ENCODE measurements at regions not wholly inside any gene's neighbourhood (a gene's known extent, or its start where the extent isn't known, plus 50 kb on each side); places are given as distances from the start of the nearest gene placed in this dataset.
A peak's percentile ranks its signal among the peaks of the same experiment; 100 is the strongest.

- H3K56ac ChIP-seq (ENCODE audit: low read length) = peak overlapping the region; percentile 19
- no peaks in the 10 kb centered on the region for H3K27me3 ChIP-seq (ENCODE audit: insufficient read depth, low read length, poor library complexity)
- H3K27ac ChIP-seq (ENCODE audit: low read depth, low read length) = no peak overlapping the region
- peak; percentile 27 for DNase-seq
- H3K36me3 ChIP-seq (ENCODE audit: control insufficient read depth, insufficient read depth, low read length) = no peaks in the 10 kb centered on the region
- H3K23ac ChIP-seq (ENCODE audit: low read length) = no peak overlapping the region
- peak overlapping the region; percentile 96 for H3K18ac ChIP-seq (ENCODE audit: low read length)
- no peak overlapping the region for H3K9ac ChIP-seq (ENCODE audit: low read length)
- no peaks in the 10 kb centered on the region for H3K79me1 ChIP-seq (ENCODE audit: low read length)
- no peak overlapping the region for H2AK5ac ChIP-seq (ENCODE audit: low read length)
- H2BK120ac ChIP-seq (ENCODE audit: low read depth, low read length) = peak overlapping the region; percentile 10
- H2BK5ac ChIP-seq (ENCODE audit: low read length) = peak overlapping the region; percentile 49
- H2BK15ac ChIP-seq (replicated peaks; ENCODE audit: low read depth) = no peak overlapping the region
- peaks cover 8% of the 10 kb centered on the region for H3K4me1 ChIP-seq (ENCODE audit: control insufficient read depth, low read depth, low read length)
- no CpG with 5 or more reads among the region's 7 CpGs for whole genome bisulfite sequencing (ENCODE audit: extremely low coverage, insufficient coverage, low lambda C conversion rate)
- no peak overlapping the region for H3K4me2 ChIP-seq (ENCODE audit: low read length)
- no peak overlapping the region for H3K4me3 ChIP-seq (ENCODE audit: low read length)
- no peak overlapping the region for H4K5ac ChIP-seq (ENCODE audit: low read length)
- no peak overlapping the region for H4K8ac ChIP-seq (ENCODE audit: low read depth, low read length)
- peak overlapping the region; percentile 63 for H3K4ac ChIP-seq (ENCODE audit: low read depth, low read length)
- H3K79me2 ChIP-seq (ENCODE audit: control insufficient read depth, insufficient read depth, low read length) = no peaks in the 10 kb centered on the region
These were observed 163.7 kb upstream of the NDUFV2 start for GRCh38 chr18:8938817-8939216.

- Histone ChIP-seq H3K4me2 (ENCODE audit: low read length) (no peak overlapping the region), H3K56ac (ENCODE audit: low read length) (no peak overlapping the region), H3K36me3 (ENCODE audit: control insufficient read depth, insufficient read depth, low read length) (no peaks in the 10 kb centered on the region), H3K4ac (ENCODE audit: low read depth, low read length) (no peak overlapping the region), H2BK15ac (replicated peaks; ENCODE audit: low read depth) (no peak overlapping the region), H4K5ac (ENCODE audit: low read length) (no peak overlapping the region), H3K27me3 (ENCODE audit: insufficient read depth, low read length, poor library complexity) (no peaks in the 10 kb centered on the region), H2BK120ac (ENCODE audit: low read depth, low read length) (no peak overlapping the region), H3K9ac (ENCODE audit: low read length) (no peak overlapping the region), H3K4me3 (ENCODE audit: low read length) (no peak overlapping the region), H2BK5ac (ENCODE audit: low read length) (no peak overlapping the region), H3K18ac (ENCODE audit: low read length) (no peak overlapping the region), H2AK5ac (ENCODE audit: low read length) (no peak overlapping the region), H4K8ac (ENCODE audit: low read depth, low read length) (peak overlapping the region; percentile 81), H3K27ac (ENCODE audit: low read depth, low read length) (no peak overlapping the region), H3K79me2 (ENCODE audit: control insufficient read depth, insufficient read depth, low read length) (no peaks in the 10 kb centered on the region), H3K79me1 (ENCODE audit: low read length) (no peaks in the 10 kb centered on the region), H3K23ac (ENCODE audit: low read length) (no peak overlapping the region), H3K4me1 (ENCODE audit: control insufficient read depth, low read depth, low read length) (peaks cover 3% of the 10 kb centered on the region)
- no peak for DNase-seq
- WGBS (ENCODE audit: extremely low coverage, insufficient coverage, low lambda C conversion rate) = no CpG with 5 or more reads among the region's 6 CpGs
These were observed 160.2 kb upstream of the NDUFV2 start for GRCh38 chr18:8942021-8942908.

GRCh38 chr18:8942909-8943545 lies 159.5 kb upstream of the NDUFV2 start:
- Histone ChIP-seq H3K56ac (ENCODE audit: low read length) (no peak overlapping the region), H3K4ac (ENCODE audit: low read depth, low read length) (no peak overlapping the region), H3K4me1 (ENCODE audit: control insufficient read depth, low read depth, low read length) (peaks cover 1% of the 10 kb centered on the region), H3K27ac (ENCODE audit: low read depth, low read length) (no peak overlapping the region), H3K79me1 (ENCODE audit: low read length) (no peaks in the 10 kb centered on the region), H3K36me3 (ENCODE audit: control insufficient read depth, insufficient read depth, low read length) (no peaks in the 10 kb centered on the region), H4K8ac (ENCODE audit: low read depth, low read length) (peak overlapping the region; percentile 81), H2BK15ac (replicated peaks; ENCODE audit: low read depth) (no peak overlapping the region), H3K27me3 (ENCODE audit: insufficient read depth, low read length, poor library complexity) (no peaks in the 10 kb centered on the region), H3K4me2 (ENCODE audit: low read length) (no peak overlapping the region), H3K79me2 (ENCODE audit: control insufficient read depth, insufficient read depth, low read length) (no peaks in the 10 kb centered on the region), H4K5ac (ENCODE audit: low read length) (no peak overlapping the region), H2BK5ac (ENCODE audit: low read length) (no peak overlapping the region), H3K23ac (ENCODE audit: low read length) (no peak overlapping the region), H2AK5ac (ENCODE audit: low read length) (no peak overlapping the region), H2BK120ac (ENCODE audit: low read depth, low read length) (no peak overlapping the region), H3K4me3 (ENCODE audit: low read length) (no peak overlapping the region), H3K18ac (ENCODE audit: low read length) (no peak overlapping the region), H3K9ac (ENCODE audit: low read length) (no peak overlapping the region)
- WGBS (ENCODE audit: extremely low coverage, insufficient coverage, low lambda C conversion rate) = no CpG with 5 or more reads among the region's 15 CpGs
- DNase-seq = no peak

- Histone ChIP-seq H2BK120ac (ENCODE audit: low read depth, low read length) (no peak overlapping the region), H3K79me2 (ENCODE audit: control insufficient read depth, insufficient read depth, low read length) (no peaks in the 10 kb centered on the region), H4K8ac (ENCODE audit: low read depth, low read length) (no peak overlapping the region), H3K4me2 (ENCODE audit: low read length) (no peak overlapping the region), H2AK5ac (ENCODE audit: low read length) (no peak overlapping the region), H3K27me3 (ENCODE audit: insufficient read depth, low read length, poor library complexity) (no peaks in the 10 kb centered on the region), H3K4ac (ENCODE audit: low read depth, low read length) (no peak overlapping the region), H3K79me1 (ENCODE audit: low read length) (no peaks in the 10 kb centered on the region), H2BK15ac (replicated peaks; ENCODE audit: low read depth) (no peak overlapping the region), H3K27ac (ENCODE audit: low read depth, low read length) (no peak overlapping the region), H3K36me3 (ENCODE audit: control insufficient read depth, insufficient read depth, low read length) (no peaks in the 10 kb centered on the region), H3K18ac (ENCODE audit: low read length) (no peak overlapping the region), H3K56ac (ENCODE audit: low read length) (no peak overlapping the region), H3K4me1 (ENCODE audit: control insufficient read depth, low read depth, low read length) (peaks cover 7% of the 10 kb centered on the region), H3K9ac (ENCODE audit: low read length) (no peak overlapping the region), H3K23ac (ENCODE audit: low read length) (no peak overlapping the region), H4K5ac (ENCODE audit: low read length) (no peak overlapping the region), H2BK5ac (ENCODE audit: low read length) (no peak overlapping the region), H3K4me3 (ENCODE audit: low read length) (no peak overlapping the region)
- WGBS (ENCODE audit: extremely low coverage, insufficient coverage, low lambda C conversion rate) = no CpG with 5 or more reads among the region's 11 CpGs
- no peak for DNase-seq
These were observed 158.3 kb upstream of the NDUFV2 start for GRCh38 chr18:8943900-8944870.

- no peak overlapping the region for H2BK15ac ChIP-seq (replicated peaks; ENCODE audit: low read depth)
- H3K18ac ChIP-seq (ENCODE audit: low read length) = no peak overlapping the region
- no peak overlapping the region for H3K56ac ChIP-seq (ENCODE audit: low read length)
- H3K27ac ChIP-seq (ENCODE audit: low read depth, low read length) = no peak overlapping the region
- DNase-seq = no peak
- no peaks in the 10 kb centered on the region for H3K79me2 ChIP-seq (ENCODE audit: control insufficient read depth, insufficient read depth, low read length)
- peaks cover 7% of the 10 kb centered on the region for H3K4me1 ChIP-seq (ENCODE audit: control insufficient read depth, low read depth, low read length)
- WGBS (ENCODE audit: extremely low coverage, insufficient coverage, low lambda C conversion rate) = no CpG with 5 or more reads among the region's 7 CpGs
- no peak overlapping the region for H3K4ac ChIP-seq (ENCODE audit: low read depth, low read length)
- no peaks in the 10 kb centered on the region for H3K36me3 ChIP-seq (ENCODE audit: control insufficient read depth, insufficient read depth, low read length)
- H3K23ac ChIP-seq (ENCODE audit: low read length) = no peak overlapping the region
- no peak overlapping the region for H2AK5ac ChIP-seq (ENCODE audit: low read length)
- no peak overlapping the region for H2BK120ac ChIP-seq (ENCODE audit: low read depth, low read length)
- H4K5ac ChIP-seq (ENCODE audit: low read length) = no peak overlapping the region
- H3K9ac ChIP-seq (ENCODE audit: low read length) = no peak overlapping the region
- no peaks in the 10 kb centered on the region for H3K27me3 ChIP-seq (ENCODE audit: insufficient read depth, low read length, poor library complexity)
- H2BK5ac ChIP-seq (ENCODE audit: low read length) = no peak overlapping the region
- H3K4me3 ChIP-seq (ENCODE audit: low read length) = no peak overlapping the region
- no peak overlapping the region for H3K4me2 ChIP-seq (ENCODE audit: low read length)
- H4K8ac ChIP-seq (ENCODE audit: low read depth, low read length) = no peak overlapping the region
- no peaks in the 10 kb centered on the region for H3K79me1 ChIP-seq (ENCODE audit: low read length)
These were observed 157.6 kb upstream of the NDUFV2 start for GRCh38 chr18:8944871-8945245.
